ACHN (cell line): ENCODE measurements at regions not wholly inside any gene's neighbourhood (a gene's known extent, or its start where the extent isn't known, plus 50 kb on each side); places are given as distances from the start of the nearest gene placed in this dataset.

Source experiments
- DNase-seq: peaks from one replicate; pipeline ENCODE4 v3.0.0-alpha.2; 2015
- in situ Hi-C: cut with HindIII; loops from 2 replicates; pipeline ENCODE4 v1.10.0; 2017; ENCODE audit warnings: low sequenced_read_pairs, low pct_ligation_motif_present, low pct_unique_long_range_greater_than_20kb

- DNase-seq = no peak
- in situ Hi-C loops = no loop called here
Measured at GRCh38 chr18:22604390-22604985, 186.8 kb upstream of the CTAGE1 start.

- DNase-seq = no peak
- in situ Hi-C loops = no loop called here
Measured at GRCh38 chr18:22604986-22605421, 187.3 kb upstream of the CTAGE1 start.

DNA sequence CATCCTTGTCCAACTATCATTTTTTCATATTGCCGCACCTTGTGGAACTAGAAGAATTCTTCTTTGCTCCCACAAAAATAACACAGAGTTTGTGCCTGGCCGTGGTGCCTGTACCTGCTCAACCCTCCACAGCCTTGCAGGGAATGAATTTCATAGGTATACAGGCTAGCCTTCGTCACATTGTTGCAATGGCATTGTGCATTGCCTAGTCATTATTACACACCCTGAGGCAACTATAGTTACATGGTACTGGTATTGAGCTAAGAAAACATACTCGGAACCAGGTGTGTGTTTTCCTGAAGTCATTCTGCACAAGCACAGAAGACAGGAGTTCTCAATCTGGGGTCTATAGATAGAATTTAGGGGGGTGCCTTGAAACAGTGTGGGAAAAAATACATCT, 188.0 kb upstream of the CTAGE1 start:
- no peak for DNase-seq
- in situ Hi-C loops = no loop called here

- no peak for DNase-seq
- in situ Hi-C loops = no loop called here
Measured at GRCh38 chr18:22606563-22607283, 189.0 kb upstream of the CTAGE1 start.

DNA sequence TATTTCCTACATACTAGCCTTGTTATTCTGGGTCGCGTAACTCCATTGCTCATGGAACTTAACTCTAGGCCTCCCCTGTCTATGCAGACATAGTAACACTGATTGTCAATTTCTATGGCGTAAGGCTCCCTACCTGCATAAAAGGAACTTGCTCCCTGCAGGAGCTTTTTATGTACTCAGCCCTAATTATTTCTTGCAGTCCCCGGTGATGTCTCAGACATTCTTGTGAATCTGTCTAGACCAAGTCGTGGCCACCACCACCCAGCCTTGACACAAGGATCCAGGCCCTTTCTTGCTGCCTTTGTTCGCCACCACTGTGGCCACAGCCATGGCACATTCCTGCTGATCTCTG, 189.5 kb upstream of the CTAGE1 start:
- in situ Hi-C loops = no loop called here
- DNase-seq = no peak

DNA sequence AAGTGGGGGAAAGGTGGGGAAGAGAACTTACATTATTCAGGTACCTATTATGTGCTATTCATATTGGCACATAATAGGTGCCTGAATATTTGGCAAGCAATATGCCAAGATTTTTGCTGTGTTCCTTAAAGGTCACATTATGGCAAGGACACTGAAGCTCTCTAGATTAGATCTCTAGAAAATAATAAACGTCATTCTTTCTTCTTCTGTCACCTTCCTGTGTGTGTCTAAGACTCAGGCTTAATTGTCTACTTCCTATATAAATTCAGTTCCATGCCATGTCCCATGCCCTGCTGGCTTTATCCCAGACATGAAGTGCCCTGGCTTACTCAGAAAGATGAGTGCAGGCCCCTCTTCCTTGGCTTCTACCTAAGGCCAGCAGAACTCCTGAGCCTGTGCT, 191.1 kb upstream of the CTAGE1 start:
- DNase-seq = no peak
- in situ Hi-C loops = no loop called here

DNA sequence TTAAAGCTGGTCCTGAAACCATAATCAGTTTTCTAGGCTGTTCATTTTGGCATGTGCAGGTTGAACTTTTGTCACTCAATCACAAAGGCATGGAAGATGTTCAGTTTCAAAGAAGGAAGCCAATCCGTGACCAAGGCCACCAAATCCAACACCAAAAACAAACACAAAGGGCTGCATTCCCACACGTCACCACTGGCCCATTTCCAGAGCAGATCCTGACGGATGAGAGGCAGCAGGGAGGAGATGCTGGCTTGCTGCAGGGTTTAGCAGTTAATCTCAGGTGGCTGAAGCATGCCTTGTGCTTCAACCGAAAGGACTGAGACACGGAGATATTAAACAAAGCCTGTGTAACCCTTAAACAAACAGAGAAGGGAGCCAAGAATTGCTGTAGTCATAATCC, 191.9 kb upstream of the CTAGE1 start:
- DNase-seq = no peak
- in situ Hi-C loops = no loop called here

DNA sequence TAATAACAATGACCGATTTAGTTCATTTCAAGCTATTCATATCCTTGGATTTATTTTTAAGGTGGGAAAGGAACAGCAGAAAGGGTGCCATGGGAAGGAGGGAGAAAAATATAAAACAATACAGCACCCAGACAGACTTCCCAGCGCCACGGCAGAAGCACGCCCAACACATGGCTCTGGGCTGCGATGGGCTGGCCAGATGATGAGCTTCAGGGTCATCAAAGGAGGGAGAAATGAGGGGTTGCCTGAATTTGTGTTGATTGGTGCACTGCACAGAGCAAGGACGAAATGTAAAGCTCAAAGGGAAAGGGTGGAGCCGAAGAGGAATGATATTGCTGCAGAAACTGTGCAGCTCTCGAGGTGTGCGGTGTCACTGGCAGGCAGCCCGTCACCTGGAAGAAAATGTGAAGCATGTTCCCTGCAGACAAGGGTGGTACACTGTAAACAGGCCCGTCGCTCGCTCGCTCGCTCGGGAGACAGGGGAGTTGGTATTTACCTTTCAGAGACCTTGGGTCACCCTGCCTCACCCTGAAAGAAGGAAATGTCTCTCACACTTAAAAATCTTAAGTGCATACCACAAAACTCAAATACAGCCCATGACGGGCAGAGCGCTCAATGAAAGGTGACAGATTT, 195.5 kb upstream of the CTAGE1 start:
- no peak for DNase-seq
- in situ Hi-C loops = no loop called here

GRCh38 chr18:22613788-22614187, 196.1 kb upstream of the CTAGE1 start:
- in situ Hi-C loops = no loop called here
- no peak for DNase-seq

DNA sequence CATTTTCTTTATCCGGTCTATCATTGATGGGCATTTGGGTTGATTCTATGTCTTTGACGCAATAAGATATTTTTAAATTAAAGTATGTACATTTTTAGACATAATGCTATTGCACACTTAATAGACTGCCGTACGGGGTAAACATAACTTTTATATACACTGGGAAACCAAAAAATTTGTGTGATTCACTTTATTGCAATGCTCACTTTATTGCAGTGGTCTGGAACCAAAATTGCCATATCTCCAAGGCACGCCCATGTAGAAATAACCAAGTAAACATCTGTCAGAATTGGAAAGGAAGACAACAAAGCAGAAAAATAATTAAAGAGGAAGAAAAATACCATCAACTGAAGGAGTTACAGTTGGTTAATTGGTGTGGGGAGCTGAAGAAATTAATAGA, 205.8 kb upstream of the CTAGE1 start:
- no peak for DNase-seq
- in situ Hi-C loops = no loop called here

GRCh38 chr18:22624176-22624575, 206.5 kb upstream of the CTAGE1 start:
- DNase-seq = no peak
- in situ Hi-C loops = no loop called here

DNA sequence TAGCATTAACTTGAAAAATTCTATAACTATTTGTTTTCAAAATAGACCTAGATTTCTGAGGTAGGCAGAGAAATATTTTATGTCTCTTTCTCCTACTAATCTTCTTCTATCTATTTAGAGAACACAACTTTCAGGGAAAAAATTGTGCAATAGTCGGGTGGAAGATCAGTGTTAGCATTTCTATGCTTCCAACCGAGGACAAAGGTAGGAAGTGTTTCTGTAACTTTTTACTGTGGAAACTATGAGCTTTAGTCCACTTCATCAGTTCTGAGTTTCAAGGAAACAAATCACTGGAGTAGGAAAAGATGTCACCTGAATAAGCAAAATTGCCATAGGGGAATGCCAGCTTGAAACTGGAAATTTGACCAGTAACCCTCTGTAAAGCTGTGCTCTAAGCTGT, 207.7 kb upstream of the CTAGE1 start:
- no peak for DNase-seq
- in situ Hi-C loops = no loop called here

- DNase-seq = no peak
- in situ Hi-C loops = no loop called here
Measured at GRCh38 chr18:22626771-22627170, 209.1 kb upstream of the CTAGE1 start.

GRCh38 chr18:22627506-22627905, 209.8 kb upstream of the CTAGE1 start:
- DNase-seq = no peak
- in situ Hi-C loops = no loop called here

DNA sequence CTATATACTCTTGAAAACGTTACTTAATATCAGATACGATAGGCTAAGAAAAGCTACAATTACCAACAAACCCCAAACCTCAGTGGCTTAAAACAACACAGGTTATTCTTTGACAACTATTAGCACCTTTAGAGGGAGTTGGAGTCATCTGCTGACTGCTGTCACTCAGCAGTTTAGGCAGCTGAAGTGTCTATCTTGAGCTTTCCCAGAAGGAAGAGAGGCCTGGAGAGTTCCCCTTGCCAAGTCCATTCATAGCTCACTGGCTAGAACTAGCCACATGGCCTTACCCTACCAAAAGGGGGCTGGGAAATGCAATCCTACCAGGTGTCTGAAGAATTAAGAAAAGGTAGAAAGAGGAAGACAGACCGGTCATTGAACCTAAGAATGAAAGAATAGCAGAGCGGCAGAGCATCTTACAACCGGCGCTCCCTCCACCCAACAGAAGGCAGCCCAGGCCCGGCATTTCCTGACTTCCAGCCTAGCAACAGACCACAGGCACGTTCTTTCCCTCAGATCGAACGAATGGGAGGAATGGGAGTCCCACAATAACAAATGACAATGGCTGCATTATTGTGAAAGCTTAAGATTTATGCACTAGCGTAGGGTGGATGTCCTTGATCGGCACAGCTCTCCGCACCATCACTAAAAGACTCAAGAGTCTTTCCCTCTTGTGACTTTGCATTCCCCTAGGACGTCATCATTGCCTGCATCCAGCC, 211.2 kb upstream of the CTAGE1 start:
- DNase-seq = no peak
- in situ Hi-C loops = no loop called here

GRCh38 chr18:22630980-22631379, 213.3 kb upstream of the CTAGE1 start:
- no peak for DNase-seq
- in situ Hi-C loops = no loop called here

DNA sequence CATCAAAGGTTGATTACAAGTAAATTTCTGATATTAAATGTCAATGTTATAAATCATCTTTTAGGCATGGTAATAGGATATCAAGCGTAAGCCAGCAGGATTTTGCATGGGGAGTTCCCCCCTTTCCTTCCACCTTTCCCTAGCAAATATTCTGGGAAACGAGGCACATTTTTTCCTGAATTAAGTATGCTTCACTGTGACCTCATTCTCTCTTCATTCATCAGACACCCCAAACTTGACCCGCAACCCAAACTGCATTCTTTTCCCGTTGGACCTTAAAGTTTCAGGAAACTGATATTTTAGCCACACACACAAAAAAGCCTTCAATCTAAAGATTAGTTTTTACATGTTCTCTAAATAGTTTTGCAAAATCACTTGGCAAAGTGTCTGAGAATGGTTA, 214.5 kb upstream of the CTAGE1 start:
- in situ Hi-C loops = no loop called here
- DNase-seq = no peak

- in situ Hi-C loops = no loop called here
- DNase-seq = no peak
Measured at GRCh38 chr18:22634464-22634863, 216.7 kb upstream of the CTAGE1 start.

GRCh38 chr18:22637787-22638186, 220.1 kb upstream of the CTAGE1 start:
- in situ Hi-C loops = no loop called here
- DNase-seq = no peak
